HG03139 (cell line): ENCODE measurements at regions not wholly inside any gene's neighbourhood (a gene's known extent, or its start where the extent isn't known, plus 50 kb on each side); places are given as distances from the start of the nearest gene placed in this dataset.
"Not testable (repeated sequence)": the region's sequence is repeated elsewhere in the genome, so short reads cannot be mapped to it uniquely, and the experiment has no call there.

Experiments used
- ATAC-seq: cut with Tn5 transposase; IDR thresholded peaks from one replicate; pipeline ENCODE4 v1.9.1; 2021; ENCODE audit not compliant: unreplicated experiment

DNA sequence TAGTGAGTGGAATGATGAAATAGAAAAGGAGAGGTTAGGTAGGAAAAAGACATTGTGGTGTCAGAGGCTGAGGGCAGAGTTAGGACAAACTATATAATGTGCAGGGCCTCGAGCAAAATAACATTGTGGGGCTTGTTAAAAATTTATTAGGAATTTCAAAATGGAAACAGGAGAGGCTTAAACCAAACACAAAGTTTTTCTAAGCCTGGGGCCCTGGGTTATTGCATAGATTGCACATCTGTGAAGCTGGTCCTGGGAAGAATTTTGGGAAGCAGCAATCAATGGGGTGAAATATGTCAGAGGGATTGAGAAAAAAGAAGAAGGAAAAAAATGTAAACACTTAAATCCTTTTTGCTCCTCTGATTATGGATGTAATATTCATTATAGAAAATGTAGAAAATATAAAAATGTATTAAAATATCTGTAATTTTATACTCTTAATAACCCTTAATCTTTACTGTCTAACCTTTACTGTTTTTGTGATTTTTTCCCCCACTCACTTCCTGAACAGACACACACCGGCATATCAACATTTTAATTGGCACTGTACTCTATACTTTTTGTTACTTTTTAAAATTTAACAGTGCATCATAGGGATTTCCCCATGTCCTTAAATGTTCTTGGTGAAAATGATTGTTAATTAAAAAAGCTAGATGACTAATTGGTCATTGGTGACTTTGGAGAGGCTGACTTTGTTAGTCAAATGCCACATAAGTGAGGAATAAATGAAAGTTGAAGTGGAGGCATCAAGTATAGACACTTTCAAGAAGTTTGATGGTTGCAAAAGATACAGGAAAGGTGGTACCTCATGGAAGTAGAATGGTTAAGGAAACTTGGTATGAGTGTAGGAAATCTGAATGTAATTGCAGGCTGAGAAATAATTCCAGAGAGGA lies 183.4 kb downstream of the NFKBIZ start:
- ATAC-seq, result no peak

DNA sequence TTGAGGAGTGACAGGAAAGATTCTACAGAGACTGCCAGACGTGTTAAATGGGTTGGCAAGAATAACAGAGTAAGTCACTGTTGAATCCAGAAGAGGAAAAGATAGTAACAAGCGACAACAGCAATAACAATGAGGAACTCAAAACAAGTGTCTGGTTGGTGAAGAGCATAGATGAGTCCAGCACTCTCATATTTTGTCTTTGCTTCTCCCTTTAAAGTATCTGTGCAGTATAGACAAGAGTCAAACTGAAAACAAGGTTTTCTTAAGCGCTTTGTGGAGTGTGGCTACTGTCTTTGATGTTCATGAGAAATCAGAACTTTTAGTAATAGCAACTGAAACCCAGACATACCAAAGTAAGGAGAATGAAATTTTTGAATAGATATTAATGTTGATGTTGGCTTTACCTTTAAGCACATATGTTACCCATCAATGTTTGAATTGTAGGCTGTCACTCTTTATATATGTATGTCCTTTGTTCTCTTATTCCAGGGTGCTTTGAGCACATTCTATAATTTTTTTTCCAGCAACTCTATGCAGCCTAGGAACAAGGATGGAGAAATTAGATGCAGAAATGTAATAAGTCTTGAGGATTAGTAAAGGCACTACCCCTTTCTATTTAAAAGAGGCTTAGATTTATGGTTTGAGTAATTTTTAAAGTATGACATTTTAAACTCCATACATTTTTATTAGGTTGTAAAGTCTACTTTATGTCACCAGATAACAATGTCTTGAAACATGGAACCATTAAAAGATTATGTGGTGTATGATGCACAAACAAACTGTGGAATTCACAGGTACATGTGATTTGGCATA lies 185.5 kb downstream of the NFKBIZ start:
- ATAC-seq, result no peak

DNA sequence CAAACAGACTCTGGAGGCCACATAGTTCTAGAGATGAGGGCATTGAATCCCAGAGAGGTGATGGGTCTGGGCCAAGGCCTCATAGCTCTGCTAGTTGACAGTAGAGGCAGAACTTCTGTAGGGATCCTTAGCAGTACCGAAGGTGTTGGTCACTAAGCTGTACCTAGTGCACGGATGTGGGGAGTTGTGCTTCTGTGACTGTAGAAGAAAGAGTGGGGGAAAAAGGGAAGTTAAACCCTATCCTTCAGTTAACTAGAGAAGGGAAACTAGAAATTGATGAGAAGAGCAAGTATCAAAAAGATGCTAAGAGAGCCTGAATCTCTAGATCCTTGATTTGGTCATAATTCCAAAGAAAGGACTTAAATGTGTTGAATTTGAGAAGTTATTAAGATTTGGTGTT lies 186.7 kb downstream of the NFKBIZ start:
- ATAC-seq, result peak; percentile 43

DNA sequence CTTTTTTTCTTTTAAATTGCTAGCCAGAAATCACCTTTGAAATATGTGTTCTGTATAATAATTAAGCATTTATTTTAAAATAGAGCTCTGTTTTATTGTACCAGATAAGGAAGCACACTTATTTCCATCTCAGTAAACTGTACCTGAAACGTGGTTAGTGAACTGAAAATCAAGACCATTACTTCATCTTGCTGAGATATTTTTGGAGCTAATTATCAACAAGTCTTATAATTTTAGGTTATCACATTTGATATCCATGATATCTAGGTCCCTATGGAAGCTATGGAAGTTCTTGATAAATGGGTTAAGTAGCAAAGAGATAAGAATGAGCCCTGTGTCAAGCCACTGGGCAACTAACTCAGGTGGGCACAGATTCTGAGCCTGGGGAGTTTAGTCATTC lies 187.2 kb downstream of the NFKBIZ start:
- no peak for ATAC-seq

DNA sequence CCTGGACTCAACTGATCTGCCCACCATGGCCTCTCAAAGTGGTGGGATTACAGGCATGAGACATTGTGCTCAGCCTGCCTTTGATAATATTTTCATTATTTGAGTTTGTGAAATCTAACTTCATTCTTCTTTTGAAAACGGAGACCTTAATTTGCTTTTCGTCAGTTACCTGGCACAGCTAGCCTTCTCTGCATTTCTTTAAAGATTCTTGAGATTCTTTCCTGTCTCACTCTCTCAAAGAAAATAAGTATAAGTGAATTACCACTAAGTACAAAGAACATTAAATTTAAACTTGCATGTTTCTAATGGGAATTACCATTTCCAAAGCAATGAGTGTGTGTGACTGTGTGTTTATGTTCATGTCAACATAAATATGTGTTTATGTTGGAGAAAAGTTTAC lies 187.9 kb downstream of the NFKBIZ start:
- no peak for ATAC-seq

DNA sequence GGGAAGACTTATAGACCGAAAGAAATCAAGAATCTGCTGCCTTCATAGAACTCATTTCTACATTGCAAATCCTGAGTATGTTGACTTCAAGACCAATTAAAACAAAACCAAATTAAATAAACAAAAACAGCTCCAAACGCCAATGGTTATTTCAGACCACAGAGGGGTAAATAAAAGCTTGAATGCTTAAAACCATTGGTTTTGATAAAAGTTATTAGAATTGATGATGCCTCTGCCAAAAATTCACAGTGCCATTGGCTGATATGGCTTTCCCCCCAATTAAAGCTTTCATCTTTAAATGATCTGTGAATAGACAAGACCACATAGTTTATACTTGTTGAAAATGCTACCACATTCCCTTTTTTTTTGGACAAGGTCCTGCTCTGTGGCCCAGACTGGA lies 188.5 kb downstream of the NFKBIZ start:
- ATAC-seq, result no peak

DNA sequence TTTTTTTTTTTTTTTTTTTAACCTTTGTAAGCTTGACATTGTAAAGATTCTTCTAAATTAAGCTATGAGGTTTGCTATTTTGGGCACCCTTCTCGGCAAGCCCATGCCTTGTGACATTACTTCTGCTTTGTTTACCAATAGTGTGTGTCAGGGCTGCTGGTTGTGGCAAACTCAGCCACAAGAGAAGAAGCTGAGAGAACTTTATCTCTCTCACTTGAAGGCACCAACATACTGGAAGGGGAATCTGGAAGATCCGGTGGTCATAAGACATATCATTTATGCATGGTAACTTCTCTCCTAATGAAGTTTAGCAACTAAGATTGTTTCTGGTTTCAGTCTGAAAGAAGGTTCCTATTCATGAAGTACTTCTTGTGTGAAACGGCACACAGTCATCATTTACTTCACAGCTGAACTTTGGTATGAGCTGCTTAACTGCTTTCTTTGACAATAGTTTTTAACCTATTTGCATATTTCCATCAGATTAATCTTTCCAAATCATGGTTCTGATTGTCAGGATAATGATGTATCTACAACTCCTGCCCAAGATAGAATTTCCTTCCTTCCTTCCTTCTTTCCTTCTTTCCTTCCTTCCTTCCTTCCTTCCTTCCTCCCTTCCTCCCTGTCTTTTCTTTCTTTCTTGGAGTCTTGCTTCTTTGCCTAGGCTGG lies 189.3 kb downstream of the NFKBIZ start:
- ATAC-seq, result peak; percentile 79

DNA sequence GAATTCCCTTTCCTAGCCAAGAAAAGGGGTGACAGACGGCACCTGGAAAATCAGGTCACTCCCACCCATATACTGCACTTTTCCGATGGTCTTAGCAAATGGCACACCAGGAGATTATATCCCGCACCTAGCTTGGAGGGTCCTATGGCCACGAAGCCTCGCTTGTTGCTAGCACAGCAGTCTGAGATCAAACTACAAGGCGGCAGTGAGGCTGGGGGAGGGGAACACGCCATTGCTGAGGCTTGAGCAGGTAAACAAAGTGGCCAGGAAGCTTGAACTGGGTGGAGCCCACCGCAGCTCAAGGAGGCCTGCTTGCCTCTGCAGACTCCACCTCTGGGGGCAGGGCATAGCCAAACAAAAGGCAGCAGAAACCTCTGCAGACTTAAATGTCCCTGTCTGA lies 190.8 kb downstream of the NFKBIZ start:
- not testable (repeated sequence) for ATAC-seq

DNA sequence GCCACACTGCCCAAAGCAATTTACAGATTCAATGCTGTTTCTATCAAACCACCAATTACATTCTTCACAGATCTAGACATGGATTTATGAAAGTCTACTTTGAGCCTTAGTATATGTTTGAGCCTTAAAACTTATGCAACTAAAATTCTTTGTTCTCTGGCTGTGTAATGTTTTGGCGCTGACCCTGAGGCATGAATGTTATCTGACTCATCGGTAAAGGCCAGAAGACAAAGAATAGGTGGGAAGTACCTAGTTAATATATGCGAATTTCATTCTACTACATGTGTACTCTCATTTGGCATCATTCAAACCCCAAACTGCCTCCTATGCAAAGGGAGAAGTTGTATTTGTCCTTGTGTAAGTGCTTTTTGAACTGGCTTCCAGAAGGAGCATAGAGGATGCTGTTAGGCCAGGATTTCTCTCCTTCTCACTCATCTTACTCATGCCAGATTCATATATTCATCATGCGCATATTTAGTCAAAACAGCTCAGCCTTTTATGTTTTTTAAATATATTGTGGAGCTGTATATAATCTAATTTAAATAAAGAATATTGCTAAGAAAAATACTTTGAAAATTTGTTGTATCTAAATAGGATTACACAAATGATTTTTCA lies 204.2 kb downstream of the NFKBIZ start:
- ATAC-seq, result no peak

DNA sequence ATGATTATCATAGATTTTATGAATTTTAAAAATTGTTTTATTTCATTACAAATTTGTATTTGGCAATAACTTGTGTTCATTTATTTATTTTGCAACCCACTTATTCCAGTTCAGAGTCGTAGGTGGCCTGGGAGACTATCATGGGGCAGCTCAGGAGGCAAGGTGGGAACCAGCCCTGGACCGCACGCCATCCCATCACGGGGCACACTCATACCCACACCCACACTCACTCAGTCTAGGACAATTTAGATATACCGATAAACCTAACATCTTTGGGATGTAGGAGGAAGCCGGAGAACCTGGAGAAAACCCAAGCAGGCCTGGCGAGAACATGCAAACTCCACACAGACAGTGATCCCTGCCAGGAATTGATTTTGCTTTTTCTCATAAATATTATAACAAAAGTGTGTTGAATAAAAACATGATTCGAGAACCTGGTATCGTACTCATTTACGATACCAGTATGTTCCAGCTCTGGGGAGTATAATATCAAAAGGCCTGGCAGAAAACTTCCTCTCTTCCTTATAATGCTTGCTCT lies 205.3 kb downstream of the NFKBIZ start:
- no peak for ATAC-seq

DNA sequence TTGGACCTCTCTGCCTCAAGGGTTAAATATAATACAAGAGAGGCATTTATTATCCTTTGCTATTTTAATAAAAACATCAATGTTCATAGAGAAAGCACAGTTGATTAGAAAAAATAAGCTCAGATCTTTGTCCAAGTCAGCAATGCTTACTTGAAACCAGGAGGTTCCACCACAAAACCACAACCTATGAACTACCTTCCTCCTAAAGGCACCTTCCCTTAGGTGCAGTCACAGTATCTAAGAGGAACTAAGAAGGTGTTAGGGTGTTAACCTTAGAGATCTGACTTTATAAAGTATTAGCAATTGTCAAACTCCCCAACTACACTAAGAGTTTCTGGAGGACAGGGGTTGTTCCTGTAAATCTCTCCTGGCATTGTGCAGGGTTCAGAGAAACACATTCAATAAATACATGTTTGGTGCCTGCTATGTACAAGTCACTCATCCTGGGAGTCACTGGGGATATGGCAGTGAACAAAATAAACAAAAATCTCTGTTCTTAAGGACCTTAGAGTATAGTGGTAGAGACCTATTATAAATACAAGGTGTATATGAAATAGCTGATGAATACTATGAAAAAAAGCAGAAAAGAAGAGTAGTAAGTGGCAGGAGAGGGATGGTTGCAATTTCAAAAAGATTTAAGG lies 208.6 kb downstream of the NFKBIZ start:
- ATAC-seq, result peak; percentile 82

DNA sequence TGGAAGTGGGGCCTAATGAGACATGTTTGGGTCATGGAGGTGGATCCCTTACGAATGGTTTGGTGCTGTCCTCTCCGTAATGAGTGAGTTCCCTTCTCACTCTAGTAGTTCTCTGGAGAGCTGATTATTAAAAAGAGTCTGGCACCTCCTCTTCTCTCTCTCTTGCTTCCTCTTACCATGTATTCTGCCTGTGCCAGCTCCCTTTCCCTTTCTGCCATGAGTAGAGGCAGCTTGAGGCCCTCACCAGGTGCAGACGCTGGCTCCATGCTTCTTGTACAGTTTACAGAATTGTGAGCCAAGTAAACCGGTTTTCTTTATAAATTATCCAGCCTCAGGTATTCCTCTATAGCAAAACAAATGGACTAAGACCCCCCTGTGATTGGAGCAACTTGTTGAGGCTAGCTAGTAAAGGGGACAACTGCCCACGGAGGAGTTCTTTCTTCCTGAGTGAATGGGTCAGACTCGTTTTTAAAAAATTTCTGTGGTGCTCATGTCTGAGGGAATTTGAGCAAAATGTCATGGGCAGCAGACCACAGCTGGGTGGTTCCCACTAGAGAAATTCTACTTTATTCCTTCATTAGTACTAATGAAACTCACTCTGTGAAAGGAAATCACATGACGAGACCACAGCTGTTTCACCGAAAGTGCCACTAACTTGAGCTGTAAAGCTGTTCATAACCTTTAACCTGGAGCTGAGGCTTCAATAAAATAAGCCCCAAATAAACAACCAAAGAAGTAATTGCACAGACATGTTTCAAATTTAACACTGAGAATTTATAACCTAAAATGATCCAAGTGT lies 210.0 kb downstream of the NFKBIZ start:
- peak; percentile 56 for ATAC-seq

DNA sequence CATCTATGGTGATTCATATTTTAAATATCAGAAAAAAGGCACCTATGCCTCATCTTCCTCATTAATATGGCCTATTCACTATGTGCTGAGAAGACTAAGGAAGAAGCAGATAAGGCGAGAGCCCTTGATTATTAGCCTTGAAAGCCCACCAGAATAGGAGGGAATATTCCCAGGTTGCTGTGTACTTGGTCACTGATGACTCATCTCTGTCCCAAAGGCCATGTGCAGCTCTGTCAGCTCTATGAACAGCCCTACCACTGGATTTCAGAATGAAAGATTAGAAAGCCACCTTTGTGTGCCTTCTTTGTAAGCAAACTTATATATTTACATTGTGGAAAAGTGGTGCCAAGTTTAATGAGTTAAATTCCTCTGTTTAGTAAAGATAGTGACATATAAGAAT lies 211.5 kb downstream of the NFKBIZ start:
- ATAC-seq, result no peak

DNA sequence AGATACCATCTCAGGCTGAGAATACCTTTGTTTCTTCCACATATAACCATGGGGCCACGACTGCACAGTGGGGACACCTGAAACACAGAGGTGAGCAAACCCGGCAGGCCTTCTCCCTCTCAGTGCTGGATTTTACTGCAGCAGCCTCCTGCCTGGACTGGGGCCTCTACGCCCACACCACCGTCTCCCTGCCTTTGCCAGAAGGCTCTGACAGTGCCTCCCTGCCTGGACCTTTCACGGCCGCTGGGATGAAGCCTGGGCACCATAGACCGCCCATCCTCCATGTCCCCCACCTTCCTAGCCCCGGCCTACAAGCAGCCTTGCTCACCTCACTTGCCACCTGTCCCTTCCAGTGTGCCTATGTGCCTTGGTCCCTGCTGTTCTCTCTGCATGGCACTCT lies 214.3 kb downstream of the NFKBIZ start:
- ATAC-seq, result no peak

DNA sequence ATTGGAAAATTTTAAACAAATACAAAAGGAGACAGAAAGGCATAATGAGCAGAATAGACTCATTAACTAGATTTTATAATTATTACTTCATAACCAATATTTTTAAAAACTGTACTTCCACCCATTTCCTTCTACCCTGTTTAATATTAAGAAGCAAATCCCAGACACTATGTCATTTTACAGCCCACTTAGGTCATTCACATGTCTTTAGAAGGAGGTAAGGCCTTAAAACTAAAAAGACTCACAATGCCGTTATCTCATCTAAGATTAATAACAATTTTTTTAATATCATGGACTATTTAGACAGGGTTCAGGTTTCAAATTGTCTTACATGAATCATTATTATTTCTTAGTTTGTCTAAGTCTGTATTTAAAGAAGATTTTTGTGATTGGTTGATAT lies 217.2 kb downstream of the NFKBIZ start:
- ATAC-seq, result no peak

DNA sequence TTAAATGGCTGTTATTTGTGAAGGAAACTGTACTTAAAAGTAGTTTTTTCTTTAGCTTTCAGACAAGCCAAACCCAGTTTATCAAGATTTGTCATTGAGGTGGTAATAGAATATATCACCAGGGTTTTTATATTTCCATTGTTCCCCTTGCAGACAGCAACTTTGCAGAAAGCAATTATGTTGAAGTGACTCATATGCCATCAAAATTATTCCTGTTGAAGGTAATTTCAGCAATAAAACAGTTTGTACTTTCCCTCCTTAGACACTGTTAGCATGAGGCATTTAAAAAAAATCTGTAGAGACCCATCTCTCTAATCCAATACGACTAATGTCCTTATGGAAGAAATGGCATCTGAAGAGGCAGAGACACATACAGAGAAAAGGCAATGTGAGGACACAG lies 219.0 kb downstream of the NFKBIZ start:
- ATAC-seq, result no peak

DNA sequence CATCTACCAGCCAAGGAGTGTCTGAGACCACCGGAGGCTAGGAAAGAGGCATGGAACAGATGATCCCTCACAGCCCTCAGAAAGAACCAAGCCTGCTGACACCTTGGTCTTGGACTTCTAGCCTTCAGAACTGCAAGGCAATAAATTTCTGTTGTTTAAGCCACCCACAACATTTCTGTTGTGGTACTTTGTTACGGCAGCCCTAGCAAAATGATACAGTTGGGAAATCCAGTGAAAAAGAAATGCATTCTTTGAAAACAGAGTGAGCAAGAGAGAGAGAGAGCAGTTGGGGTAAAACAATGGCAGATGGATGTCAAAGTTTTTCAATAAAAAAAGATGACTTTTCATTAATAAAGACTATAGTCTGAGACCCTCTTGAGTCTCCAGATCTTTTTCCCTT lies 219.4 kb downstream of the NFKBIZ start:
- ATAC-seq, result no peak

DNA sequence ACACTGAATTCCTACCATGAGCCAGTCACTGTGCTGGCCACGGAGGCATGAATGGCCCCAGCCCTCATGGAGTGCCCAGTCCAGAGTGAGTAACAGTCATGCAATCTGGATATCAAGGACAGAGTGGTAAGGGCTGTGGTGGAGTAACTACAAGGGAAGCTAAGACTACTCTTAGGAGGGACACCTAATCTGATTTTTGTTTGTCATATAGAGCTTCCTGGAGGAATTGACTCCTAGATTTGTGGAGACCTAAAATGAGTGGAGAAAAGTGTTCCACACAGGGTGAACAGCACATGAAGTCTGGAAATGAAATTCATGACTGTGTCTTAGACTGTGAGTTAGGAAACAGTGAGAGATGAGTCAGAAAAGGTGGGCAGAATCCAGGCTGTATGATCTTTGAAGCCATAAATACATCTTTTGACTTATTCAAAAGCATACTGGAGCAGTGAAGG lies 219.9 kb downstream of the NFKBIZ start:
- no peak for ATAC-seq

DNA sequence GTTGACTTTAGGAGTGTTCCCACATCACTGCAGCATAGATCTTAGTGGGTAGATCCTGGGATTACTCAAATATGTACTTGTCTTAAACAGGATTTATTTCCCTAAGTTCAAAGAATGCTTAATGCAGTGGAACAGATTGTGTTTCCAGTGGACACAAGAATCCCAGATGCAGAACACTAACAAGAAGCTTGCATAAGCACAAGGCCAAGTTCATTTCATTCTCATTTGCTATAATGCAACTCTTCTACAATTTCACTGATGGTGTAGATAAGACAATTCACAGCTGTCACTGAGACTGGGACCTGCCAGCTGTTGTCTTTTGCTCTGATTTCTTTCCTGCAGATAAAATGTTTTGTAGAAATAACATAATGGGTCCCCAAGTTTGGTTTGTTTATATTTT lies 225.6 kb downstream of the NFKBIZ start:
- ATAC-seq, result no peak

DNA sequence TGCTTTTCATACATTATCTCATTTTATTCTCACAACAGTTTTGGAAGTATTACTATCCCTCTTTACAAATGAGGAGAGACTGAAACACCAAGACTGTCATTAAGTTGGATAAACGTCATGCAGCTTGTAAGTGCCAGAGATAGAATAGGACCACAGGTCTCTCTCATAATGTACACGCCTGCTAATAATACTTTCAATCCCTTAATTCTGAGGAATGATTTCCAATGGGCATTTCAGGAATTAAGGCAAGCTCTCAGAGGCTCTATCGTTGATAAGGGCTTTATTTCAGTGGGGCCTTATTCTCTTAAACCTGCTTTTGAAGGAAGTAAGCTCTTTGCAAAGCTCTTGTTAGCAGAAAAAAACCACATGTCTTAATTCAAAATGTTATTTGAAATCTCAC lies 229.1 kb downstream of the NFKBIZ start:
- ATAC-seq, result no peak
